Pulmonary artery endothelial cell (primary cell): ENCODE measurements at regions not wholly inside any gene's neighbourhood (a gene's known extent, or its start where the extent isn't known, plus 50 kb on each side); places are given as distances from the start of the nearest gene placed in this dataset.
"Not testable (repeated sequence)": the region's sequence is repeated elsewhere in the genome, so short reads cannot be mapped to it uniquely, and the experiment has no call there.

Experiments
- DNase-seq: peaks from one replicate; pipeline ENCODE4 v3.0.0-alpha.2; 2011; ENCODE audit warnings: low read depth, low spot score

- DNase-seq = no peak
These were observed 618.7 kb downstream of the EDEM1 start for GRCh38 chr3:5806192-5806591.

- no peak for DNase-seq
These were observed 622.2 kb downstream of the EDEM1 start for GRCh38 chr3:5809586-5810246.

GRCh38 chr3:5811016-5811415 lies 623.5 kb downstream of the EDEM1 start:
- no peak for DNase-seq

GRCh38 chr3:5813521-5813920 lies 626.0 kb downstream of the EDEM1 start:
- no peak for DNase-seq

GRCh38 chr3:5822843-5823242 lies 635.3 kb downstream of the EDEM1 start:
- no peak for DNase-seq

- DNase-seq = no peak
These were observed 639.0 kb downstream of the EDEM1 start for GRCh38 chr3:5826467-5826866.

GRCh38 chr3:5828251-5828650 lies 640.7 kb downstream of the EDEM1 start:
- no peak for DNase-seq

GRCh38 chr3:5840056-5840455 lies 652.5 kb downstream of the EDEM1 start:
- DNase-seq = no peak

- DNase-seq = no peak
These were observed 654.1 kb downstream of the EDEM1 start for GRCh38 chr3:5841599-5841998.

- no peak for DNase-seq
These were observed 658.8 kb downstream of the EDEM1 start for GRCh38 chr3:5846261-5846660.

- DNase-seq = no peak
These were observed 673.6 kb downstream of the EDEM1 start for GRCh38 chr3:5861151-5861550.

GRCh38 chr3:5874931-5875341 lies 687.4 kb downstream of the EDEM1 start:
- no peak for DNase-seq

GRCh38 chr3:5888851-5889250 lies 701.3 kb downstream of the EDEM1 start:
- DNase-seq = no peak

GRCh38 chr3:5889374-5889773 lies 701.9 kb downstream of the EDEM1 start:
- no peak for DNase-seq

GRCh38 chr3:5891711-5892110 lies 704.2 kb downstream of the EDEM1 start:
- DNase-seq = no peak

- no peak for DNase-seq
These were observed 710.6 kb downstream of the EDEM1 start for GRCh38 chr3:5898106-5898505.

- DNase-seq = no peak
These were observed 711.7 kb downstream of the EDEM1 start for GRCh38 chr3:5899014-5899761.

- DNase-seq = no peak
These were observed 730.4 kb downstream of the EDEM1 start for GRCh38 chr3:5917932-5918331.

- DNase-seq = no peak
These were observed 731.1 kb downstream of the EDEM1 start for GRCh38 chr3:5918626-5919025.

- DNase-seq = no peak
These were observed 741.5 kb downstream of the EDEM1 start for GRCh38 chr3:5929027-5929426.

- DNase-seq = not testable (repeated sequence)
These were observed 756.6 kb downstream of the EDEM1 start for GRCh38 chr3:5944061-5944460.

GRCh38 chr3:5948084-5948483 lies 760.6 kb downstream of the EDEM1 start:
- DNase-seq = no peak

GRCh38 chr3:5951026-5951425 lies 763.5 kb downstream of the EDEM1 start:
- no peak for DNase-seq
